Neural cell (in vitro differentiated cells): ENCODE measurements at regions not wholly inside any gene's neighbourhood (a gene's known extent, or its start where the extent isn't known, plus 50 kb on each side); places are given as distances from the start of the nearest gene placed in this dataset.

Source experiments
- EP300 ChIP-seq: fragments of 450-650 bp; conservative IDR thresholded peaks from 2 replicates; pipeline ENCODE4 v1.6.1; 2014; ENCODE audit warnings: antibody characterized with exemption, mild to moderate bottlenecking, moderate library complexity; ENCODE audit not compliant: poor library complexity, severe bottlenecking
- EZH2 ChIP-seq: fragments of 200-600, 300-800 bp; shearing (Covaris generic), sonication (generic); IDR thresholded peaks from 2 replicates; pipeline ENCODE4 v1.6.1; 2014; ENCODE audit warnings: antibody characterized with exemption, low read length, borderline replicate concordance, mild to moderate bottlenecking; ENCODE audit not compliant: insufficient read depth, poor library complexity, severe bottlenecking
- MXI1 ChIP-seq: fragments of 450-650 bp; conservative IDR thresholded peaks from 2 replicates; pipeline ENCODE4 v1.6.1; 2014; ENCODE audit warnings: antibody characterized with exemption, mild to moderate bottlenecking; ENCODE audit not compliant: poor library complexity, severe bottlenecking
- POLR2AphosphoS5 ChIP-seq: IDR thresholded peaks from 2 replicates; pipeline ENCODE4 v1.6.1; 2012
- RAD21 ChIP-seq: fragments of 450-650 bp; conservative IDR thresholded peaks from 2 replicates; pipeline ENCODE4 v1.6.1; 2014; ENCODE audit warnings: antibody characterized with exemption, mild to moderate bottlenecking, moderate library complexity
- REST ChIP-seq: IDR thresholded peaks from 2 replicates; pipeline ENCODE4 v1.6.1; 2012; ENCODE audit warnings: borderline replicate concordance
- SMC3 ChIP-seq: fragments of 450-650 bp; conservative IDR thresholded peaks from 2 replicates; pipeline ENCODE4 v1.6.1; 2014; ENCODE audit warnings: antibody characterized with exemption, mild to moderate bottlenecking, moderate library complexity; ENCODE audit not compliant: poor library complexity
- TAF1 ChIP-seq: IDR thresholded peaks from 2 replicates; pipeline ENCODE4 v1.6.1; 2012; ENCODE audit warnings: low read depth
- TF ChIP-seq, protein P1 (sequence below): fragments of 450-650 bp; IDR thresholded peaks from 2 replicates; pipeline ENCODE4 v1.5.1; 2014; ENCODE audit warnings: antibody characterized with exemption, mild to moderate bottlenecking, moderate library complexity; ENCODE audit not compliant: poor library complexity, severe bottlenecking

- no peak for TF ChIP-seq EZH2
- TF ChIP-seq, protein P1, sequence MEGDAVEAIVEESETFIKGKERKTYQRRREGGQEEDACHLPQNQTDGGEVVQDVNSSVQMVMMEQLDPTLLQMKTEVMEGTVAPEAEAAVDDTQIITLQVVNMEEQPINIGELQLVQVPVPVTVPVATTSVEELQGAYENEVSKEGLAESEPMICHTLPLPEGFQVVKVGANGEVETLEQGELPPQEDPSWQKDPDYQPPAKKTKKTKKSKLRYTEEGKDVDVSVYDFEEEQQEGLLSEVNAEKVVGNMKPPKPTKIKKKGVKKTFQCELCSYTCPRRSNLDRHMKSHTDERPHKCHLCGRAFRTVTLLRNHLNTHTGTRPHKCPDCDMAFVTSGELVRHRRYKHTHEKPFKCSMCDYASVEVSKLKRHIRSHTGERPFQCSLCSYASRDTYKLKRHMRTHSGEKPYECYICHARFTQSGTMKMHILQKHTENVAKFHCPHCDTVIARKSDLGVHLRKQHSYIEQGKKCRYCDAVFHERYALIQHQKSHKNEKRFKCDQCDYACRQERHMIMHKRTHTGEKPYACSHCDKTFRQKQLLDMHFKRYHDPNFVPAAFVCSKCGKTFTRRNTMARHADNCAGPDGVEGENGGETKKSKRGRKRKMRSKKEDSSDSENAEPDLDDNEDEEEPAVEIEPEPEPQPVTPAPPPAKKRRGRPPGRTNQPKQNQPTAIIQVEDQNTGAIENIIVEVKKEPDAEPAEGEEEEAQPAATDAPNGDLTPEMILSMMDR: no peak
- no peak for TF ChIP-seq SMC3
- no peak for TF ChIP-seq EP300
- TF ChIP-seq RAD21: no peak
- TF ChIP-seq POLR2AphosphoS5: no peak
- no peak for TF ChIP-seq REST
- TF ChIP-seq MXI1: no peak
- no peak for TF ChIP-seq TAF1
Observed at GRCh38 chr19:31970027-31970461, 375.4 kb upstream of the ZNF507 start.
